Vagina (tissue), 2 donors: ENCODE measurements at regions not wholly inside any gene's neighbourhood (a gene's known extent, or its start where the extent isn't known, plus 50 kb on each side); places are given as distances from the start of the nearest gene placed in this dataset.

Experiments
- DNase-seq, 2 donors: peaks; one replicate each; pipeline ENCODE4 v3.0.0-alpha.2; 2017; ENCODE audit errors: extremely low spot score in 2 of 2
- H3K27ac ChIP-seq: fragments of 200-600 bp; sonication (generic); one replicate; pipeline ENCODE4 v1.5.1; 2019
- H3K27me3 ChIP-seq: fragments of 200-600 bp; sonication (generic); one replicate; pipeline ENCODE4 v1.5.1; 2019
- H3K36me3 ChIP-seq, 2 donors: fragments of 200-600 bp; sonication (generic); one replicate each; pipeline ENCODE4 v1.5.1; 2017 to 2019
- H3K4me1 ChIP-seq: fragments of 200-600 bp; sonication (generic); one replicate; pipeline ENCODE4 v1.5.1; 2019
- H3K4me3 ChIP-seq, 2 donors: fragments of 200-600 bp; sonication (generic); 1 replicate in 1 of 2; 2 replicates in 1 of 2; pipeline ENCODE4 v1.5.1; 2016 to 2019
- H3K9me3 ChIP-seq: fragments of 200-600 bp; sonication (generic); one replicate; pipeline ENCODE4 v1.5.1; 2019
- CTCF ChIP-seq, 3 experiments: fragments of 450-650 bp in 2 of 3; fragments of 200-600 bp in 1 of 3; sonication (generic) in 1 of 3; IDR thresholded peaks; one replicate each; pipeline ENCODE4 v1.5.1; 2017 to 2019; ENCODE audit warnings: antibody characterized with exemption in 3 of 3, mild to moderate bottlenecking in 2 of 3, moderate library complexity in 2 of 3
- POLR2A ChIP-seq, 2 donors: fragments of 450-650 bp; IDR thresholded peaks; one replicate each; pipeline ENCODE4 v1.6.1; 2017; ENCODE audit warnings: antibody characterized with exemption in 2 of 2, mild to moderate bottlenecking in 2 of 2, moderate library complexity in 2 of 2
- POLR2AphosphoS5 ChIP-seq, 2 donors: sonication (generic); formaldehyde crosslinking; IDR thresholded peaks; one replicate each; pipeline ENCODE4 v1.9.0; 2017; ENCODE audit warnings: antibody characterized with exemption in 2 of 2, mild to moderate bottlenecking in 2 of 2, low read depth in 1 of 2; ENCODE audit not compliant: insufficient read depth in 1 of 2
- intact Hi-C: fragments of 100-400 bp; cut with DNase I; formaldehyde crosslinking; loops from one replicate; pipeline ENCODE4 v1.15.1; 2023

GRCh38 chr3:146781059-146781458 is 175.9 kb upstream of the PLSCR5 start:
- Histone ChIP-seq H3K36me3 (no peaks in the 10 kb centered on the region), H3K4me1 (no peaks in the 10 kb centered on the region), H3K27me3 (no peaks in the 10 kb centered on the region), H3K27ac (no peak overlapping the region), H3K4me3 (no peak overlapping the region), H3K9me3 (no peaks in the 10 kb centered on the region)
- no peak for DNase-seq
- no peak for TF ChIP-seq POLR2AphosphoS5 (IDR thresholded peaks at IDR 0.05; ENCODE audit: insufficient read depth in 1 of 2, low read depth in 1 of 2)
- no peak for TF ChIP-seq CTCF (IDR thresholded peaks at IDR 0.05)
- no peak for TF ChIP-seq POLR2A (IDR thresholded peaks at IDR 0.05)
- intact Hi-C loops, result loop anchor here (2.0 kb wide), 1 partner anchor 42 kb away; no protein-coding TSS in a partner anchor

- Histone ChIP-seq H3K4me3 (no peak overlapping the region), H3K9me3 (no peaks in the 10 kb centered on the region), H3K27ac (no peak overlapping the region), H3K36me3 (no peaks in the 10 kb centered on the region), H3K4me1 (no peaks in the 10 kb centered on the region), H3K27me3 (no peaks in the 10 kb centered on the region)
- TF ChIP-seq CTCF (IDR thresholded peaks at IDR 0.05) (no peak), POLR2AphosphoS5 (IDR thresholded peaks at IDR 0.05; ENCODE audit: insufficient read depth in 1 of 2, low read depth in 1 of 2) (no peak), POLR2A (IDR thresholded peaks at IDR 0.05) (no peak)
- DNase-seq, result no peak
- intact Hi-C loops, result loop anchor here (2.0 kb wide), 1 partner anchor 43 kb away; no protein-coding TSS in a partner anchor
Measured at GRCh38 chr3:146780251-146780650, 175.1 kb upstream of the PLSCR5 start.

- intact Hi-C loops, result no loop called here
- Histone ChIP-seq H3K4me3 (no peak overlapping the region), H3K27ac (no peak overlapping the region), H3K27me3 (no peaks in the 10 kb centered on the region), H3K9me3 (no peaks in the 10 kb centered on the region), H3K4me1 (no peaks in the 10 kb centered on the region), H3K36me3 (no peaks in the 10 kb centered on the region)
- no peak for DNase-seq
- TF ChIP-seq POLR2AphosphoS5 (IDR thresholded peaks at IDR 0.05; ENCODE audit: insufficient read depth in 1 of 2, low read depth in 1 of 2), result no peak
- no peak for TF ChIP-seq CTCF (IDR thresholded peaks at IDR 0.05)
- no peak for TF ChIP-seq POLR2A (IDR thresholded peaks at IDR 0.05)
Measured at GRCh38 chr3:146777941-146778340, 172.8 kb upstream of the PLSCR5 start.

GRCh38 chr3:146772211-146772743 is 167.1 kb upstream of the PLSCR5 start:
- Histone ChIP-seq H3K4me1 (no peaks in the 10 kb centered on the region), H3K36me3 (no peaks in the 10 kb centered on the region), H3K27me3 (no peaks in the 10 kb centered on the region), H3K27ac (no peak overlapping the region), H3K4me3 (no peak overlapping the region), H3K9me3 (no peaks in the 10 kb centered on the region)
- intact Hi-C loops, result no loop called here
- no peak for DNase-seq
- TF ChIP-seq POLR2AphosphoS5 (IDR thresholded peaks at IDR 0.05; ENCODE audit: insufficient read depth in 1 of 2, low read depth in 1 of 2) (no peak), CTCF (IDR thresholded peaks at IDR 0.05) (no peak), POLR2A (IDR thresholded peaks at IDR 0.05) (no peak)

- intact Hi-C loops, result no loop called here
- H3K4me1 ChIP-seq, result no peaks in the 10 kb centered on the region
- no peaks in the 10 kb centered on the region for H3K27me3 ChIP-seq
- DNase-seq, result no peak
- no peaks in the 10 kb centered on the region for H3K9me3 ChIP-seq
- H3K36me3 ChIP-seq, result no peaks in the 10 kb centered on the region
- TF ChIP-seq POLR2A (IDR thresholded peaks at IDR 0.05), result no peak
- no peak for TF ChIP-seq POLR2AphosphoS5 (IDR thresholded peaks at IDR 0.05; ENCODE audit: insufficient read depth in 1 of 2, low read depth in 1 of 2)
- no peak for TF ChIP-seq CTCF (IDR thresholded peaks at IDR 0.05)
- no peak overlapping the region for H3K27ac ChIP-seq
- no peak overlapping the region for H3K4me3 ChIP-seq
Measured at GRCh38 chr3:146770881-146771280, 165.7 kb upstream of the PLSCR5 start.
